ENCODE measurements at regions not wholly inside any gene's neighbourhood (a gene's known extent, or its start where the extent isn't known, plus 50 kb on each side); places are given as distances from the start of the nearest gene placed in this dataset.

DNA sequence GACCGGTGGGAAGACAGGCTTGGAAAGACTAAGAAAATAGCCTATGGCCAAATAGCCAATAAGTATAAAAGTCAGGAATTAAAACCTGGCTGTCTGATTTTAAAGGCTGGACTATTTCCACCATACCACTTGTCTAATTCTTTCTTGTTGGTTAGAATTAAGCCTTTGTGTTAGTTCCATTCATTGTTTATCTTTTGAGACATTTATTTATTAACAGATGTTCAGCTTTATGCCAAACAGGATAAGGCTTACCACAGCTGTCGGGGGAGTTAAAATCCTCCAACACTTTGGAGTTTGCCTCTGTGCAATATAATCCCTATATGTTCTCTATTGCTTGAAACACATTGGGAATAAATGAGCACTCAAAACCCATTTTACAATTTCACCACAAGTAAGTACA, 208.3 kb downstream of the TMEM200A start (continued):
- TF ChIP-seq ZNF224 (CRISPR knock-in tag; IDR thresholded peaks at IDR 0.05): no peak
- TF ChIP-seq, protein P1, sequence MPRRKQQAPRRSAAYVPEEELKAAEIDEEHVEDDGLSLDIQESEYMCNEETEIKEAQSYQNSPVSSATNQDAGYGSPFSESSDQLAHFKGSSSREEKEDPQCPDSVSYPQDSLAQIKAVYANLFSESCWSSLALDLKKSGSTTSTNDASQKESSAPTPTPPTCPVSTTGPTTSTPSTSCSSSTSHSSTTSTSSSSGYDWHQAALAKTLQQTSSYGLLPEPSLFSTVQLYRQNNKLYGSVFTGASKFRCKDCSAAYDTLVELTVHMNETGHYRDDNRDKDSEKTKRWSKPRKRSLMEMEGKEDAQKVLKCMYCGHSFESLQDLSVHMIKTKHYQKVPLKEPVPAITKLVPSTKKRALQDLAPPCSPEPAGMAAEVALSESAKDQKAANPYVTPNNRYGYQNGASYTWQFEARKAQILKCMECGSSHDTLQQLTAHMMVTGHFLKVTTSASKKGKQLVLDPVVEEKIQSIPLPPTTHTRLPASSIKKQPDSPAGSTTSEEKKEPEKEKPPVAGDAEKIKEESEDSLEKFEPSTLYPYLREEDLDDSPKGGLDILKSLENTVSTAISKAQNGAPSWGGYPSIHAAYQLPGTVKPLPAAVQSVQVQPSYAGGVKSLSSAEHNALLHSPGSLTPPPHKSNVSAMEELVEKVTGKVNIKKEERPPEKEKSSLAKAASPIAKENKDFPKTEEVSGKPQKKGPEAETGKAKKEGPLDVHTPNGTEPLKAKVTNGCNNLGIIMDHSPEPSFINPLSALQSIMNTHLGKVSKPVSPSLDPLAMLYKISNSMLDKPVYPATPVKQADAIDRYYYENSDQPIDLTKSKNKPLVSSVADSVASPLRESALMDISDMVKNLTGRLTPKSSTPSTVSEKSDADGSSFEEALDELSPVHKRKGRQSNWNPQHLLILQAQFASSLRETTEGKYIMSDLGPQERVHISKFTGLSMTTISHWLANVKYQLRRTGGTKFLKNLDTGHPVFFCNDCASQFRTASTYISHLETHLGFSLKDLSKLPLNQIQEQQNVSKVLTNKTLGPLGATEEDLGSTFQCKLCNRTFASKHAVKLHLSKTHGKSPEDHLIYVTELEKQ (CRISPR knock-in tag; IDR thresholded peaks at IDR 0.05): no peak
- no peak for TF ChIP-seq SREBF2 (CRISPR knock-in tag; IDR thresholded peaks at IDR 0.05)

DNA sequence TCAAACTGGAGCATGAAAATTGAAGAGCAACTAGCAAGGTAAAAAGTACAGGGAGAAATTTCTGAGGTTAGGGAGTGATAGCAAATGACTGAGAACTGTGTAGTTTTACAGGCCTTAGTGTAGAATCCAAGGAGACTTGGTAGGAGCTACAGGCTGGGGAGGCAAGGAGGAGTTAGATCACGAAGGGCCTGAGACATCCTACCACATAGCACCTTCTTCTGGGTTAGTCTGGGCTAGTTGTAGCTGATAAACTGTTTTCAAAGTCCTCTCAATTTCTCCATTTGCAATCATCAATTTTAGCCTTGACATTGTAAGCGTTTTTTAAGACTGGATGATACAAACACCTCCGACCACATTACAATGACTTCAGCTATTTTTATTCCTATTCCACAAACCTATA, 209.7 kb downstream of the TMEM200A start:
- Histone ChIP-seq H3K27ac (ENCODE audit: extremely low read depth, low read depth, low read length) (no peak overlapping the region), H3K4me3 (no peak overlapping the region), H3K79me2 (ENCODE audit: control insufficient read depth, insufficient read depth, low read length) (no peaks in the 10 kb centered on the region), H3K27me3 (ENCODE audit: control insufficient read depth in 2 of 2, insufficient read depth in 2 of 2, low read length in 2 of 2) (no peaks in the 10 kb centered on the region), H3K4me1 (replicated peaks in 1 of 2; ENCODE audit: control insufficient read depth in 2 of 2, insufficient read depth in 2 of 2, low read length in 2 of 2) (no peaks in the 10 kb centered on the region), H3K36me3 (ENCODE audit: control insufficient read depth, insufficient read depth, low read length) (no peaks in the 10 kb centered on the region), H4K20me1 (replicated peaks; ENCODE audit: control insufficient read depth, insufficient read depth, low read length) (no peaks in the 10 kb centered on the region), H3K9ac (ENCODE audit: insufficient read depth in 1 of 2, low read depth in 2 of 2, low read length in 2 of 2) (no peak overlapping the region), H2AFZ (ENCODE audit: low read depth, low read length) (no peak overlapping the region), H3K9me3 (replicated peaks; ENCODE audit: control insufficient read depth, insufficient read depth, low read depth, low read length) (no peaks in the 10 kb centered on the region), H3K4me2 (ENCODE audit: insufficient read depth, low read length) (no peak overlapping the region), H3K9me1 (ENCODE audit: control insufficient read depth, insufficient read depth, low read length) (no peaks in the 10 kb centered on the region)
- CTCF ChIA-PET (ENCODE audit: low intra/inter-chr PET ratio): no interaction called here
- in situ Hi-C loops (cut with MboI) (no loop called here), intact Hi-C loops (cut with micrococcal nuclease) (no loop called here)
- no peak for ATAC-seq
- WGBS (ENCODE audit: insufficient coverage, low coverage, missing lambda C conversion rate): 0% methylated on average over 3 of the region's 3 CpGs
- DNase-seq (ENCODE audit: extremely low read depth in 1 of 4, low spot score in 3 of 4): no peak
- POLR2A ChIA-PET: interaction anchor here (1.0 kb wide), 1 partner anchor 24 kb away, joined by 3 read pairs; no protein-coding TSS in a partner anchor
- BruUV-seq (replicated peaks): no TSS peak
- FAIRE-seq: no peak
- TF ChIP-seq, protein P2, sequence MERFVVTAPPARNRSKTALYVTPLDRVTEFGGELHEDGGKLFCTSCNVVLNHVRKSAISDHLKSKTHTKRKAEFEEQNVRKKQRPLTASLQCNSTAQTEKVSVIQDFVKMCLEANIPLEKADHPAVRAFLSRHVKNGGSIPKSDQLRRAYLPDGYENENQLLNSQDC (CRISPR knock-in tag; IDR thresholded peaks at IDR 0.05): no peak
- no peak for TF ChIP-seq TAF9B (IDR thresholded peaks at IDR 0.05; ENCODE audit: partially characterized antibody)
- TF ChIP-seq, protein P3, sequence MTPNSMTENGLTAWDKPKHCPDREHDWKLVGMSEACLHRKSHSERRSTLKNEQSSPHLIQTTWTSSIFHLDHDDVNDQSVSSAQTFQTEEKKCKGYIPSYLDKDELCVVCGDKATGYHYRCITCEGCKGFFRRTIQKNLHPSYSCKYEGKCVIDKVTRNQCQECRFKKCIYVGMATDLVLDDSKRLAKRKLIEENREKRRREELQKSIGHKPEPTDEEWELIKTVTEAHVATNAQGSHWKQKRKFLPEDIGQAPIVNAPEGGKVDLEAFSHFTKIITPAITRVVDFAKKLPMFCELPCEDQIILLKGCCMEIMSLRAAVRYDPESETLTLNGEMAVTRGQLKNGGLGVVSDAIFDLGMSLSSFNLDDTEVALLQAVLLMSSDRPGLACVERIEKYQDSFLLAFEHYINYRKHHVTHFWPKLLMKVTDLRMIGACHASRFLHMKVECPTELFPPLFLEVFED (CRISPR knock-in tag; conservative IDR thresholded peaks at IDR 0.05): no peak
- no peak for TF ChIP-seq TOE1 (IDR thresholded peaks at IDR 0.05; ENCODE audit: borderline replicate concordance)
- TF ChIP-seq TOE1 (CRISPR knock-in tag; IDR thresholded peaks at IDR 0.05; ENCODE audit: borderline replicate concordance, low read depth): no peak
- no peak for TF ChIP-seq HDAC1 (IDR thresholded peaks at IDR 0.05)
- no peak for TF ChIP-seq CBX2 (IDR thresholded peaks at IDR 0.05; ENCODE audit: insufficient read depth, low read length, poor library complexity, severe bottlenecking)
- TF ChIP-seq, protein P4, sequence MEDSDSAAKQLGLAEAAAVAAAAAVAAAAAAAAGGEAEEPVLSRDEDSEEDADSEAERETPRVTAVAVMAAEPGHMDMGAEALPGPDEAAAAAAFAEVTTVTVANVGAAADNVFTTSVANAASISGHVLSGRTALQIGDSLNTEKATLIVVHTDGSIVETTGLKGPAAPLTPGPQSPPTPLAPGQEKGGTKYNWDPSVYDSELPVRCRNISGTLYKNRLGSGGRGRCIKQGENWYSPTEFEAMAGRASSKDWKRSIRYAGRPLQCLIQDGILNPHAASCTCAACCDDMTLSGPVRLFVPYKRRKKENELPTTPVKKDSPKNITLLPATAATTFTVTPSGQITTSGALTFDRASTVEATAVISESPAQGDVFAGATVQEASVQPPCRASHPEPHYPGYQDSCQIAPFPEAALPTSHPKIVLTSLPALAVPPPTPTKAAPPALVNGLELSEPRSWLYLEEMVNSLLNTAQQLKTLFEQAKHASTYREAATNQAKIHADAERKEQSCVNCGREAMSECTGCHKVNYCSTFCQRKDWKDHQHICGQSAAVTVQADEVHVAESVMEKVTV (CRISPR knock-in tag; IDR thresholded peaks at IDR 0.05): no peak
- TF ChIP-seq ZNF217 (CRISPR knock-in tag; IDR thresholded peaks at IDR 0.05): no peak
- TF ChIP-seq TBL1XR1 (IDR thresholded peaks at IDR 0.05; ENCODE audit: low read length in 2 of 2): no peak
- TF ChIP-seq SMAD4 (CRISPR knock-in tag; conservative IDR thresholded peaks at IDR 0.05): no peak
- no peak for TF ChIP-seq MED1 (CRISPR knock-in tag; IDR thresholded peaks at IDR 0.05; ENCODE audit: borderline replicate concordance)
- TF ChIP-seq ETV5 (CRISPR knock-in tag; IDR thresholded peaks at IDR 0.05; ENCODE audit: low read depth): no peak
